Right lobe of liver (tissue), 4 donors: ENCODE measurements at regions not wholly inside any gene's neighbourhood (a gene's known extent, or its start where the extent isn't known, plus 50 kb on each side); places are given as distances from the start of the nearest gene placed in this dataset.

Experiments used
- POLR2A ChIP-seq: fragments of 450-650 bp; IDR thresholded peaks from one replicate; pipeline ENCODE4 v1.6.1; 2017; ENCODE audit warnings: antibody characterized with exemption, mild to moderate bottlenecking
- TF ChIP-seq, protein P1 (sequence below), 4 donors: fragments of 200-600 bp in 3 of 4; fragments of 450-650 bp in 1 of 4; IDR thresholded peaks; one replicate each; pipeline versions ENCODE4 v1.5.1 to v1.8.0; 2016 to 2022; ENCODE audit warnings: antibody characterized with exemption in 4 of 4, mild to moderate bottlenecking in 2 of 4
- donor health status: DM: no; HTN: no; CAD: no.
- donor health status: DM: no; HTN: no; CAD: no.
- donor health status: DM: no; HTN: yes; CAD: no.

DNA sequence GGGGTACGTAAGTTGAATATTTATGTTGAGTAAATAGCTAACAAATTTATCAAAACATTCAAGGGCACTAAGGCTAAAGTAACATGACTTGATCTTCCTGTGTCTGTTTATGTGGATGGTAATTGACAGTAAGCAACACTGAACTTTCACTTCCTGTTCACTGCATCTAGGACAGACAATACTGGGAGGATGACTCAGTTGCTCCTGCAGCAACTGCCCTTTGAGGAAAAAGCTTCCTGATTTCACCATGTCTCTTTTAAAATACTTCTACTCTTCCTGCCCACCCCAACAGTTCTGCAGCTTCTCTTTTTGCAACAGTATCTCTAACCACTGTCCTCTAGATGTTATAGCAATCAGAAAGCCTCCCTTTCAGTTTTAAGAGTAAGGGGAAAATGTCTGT, 76.6 kb upstream of the HGF start:
- TF ChIP-seq, protein P1, sequence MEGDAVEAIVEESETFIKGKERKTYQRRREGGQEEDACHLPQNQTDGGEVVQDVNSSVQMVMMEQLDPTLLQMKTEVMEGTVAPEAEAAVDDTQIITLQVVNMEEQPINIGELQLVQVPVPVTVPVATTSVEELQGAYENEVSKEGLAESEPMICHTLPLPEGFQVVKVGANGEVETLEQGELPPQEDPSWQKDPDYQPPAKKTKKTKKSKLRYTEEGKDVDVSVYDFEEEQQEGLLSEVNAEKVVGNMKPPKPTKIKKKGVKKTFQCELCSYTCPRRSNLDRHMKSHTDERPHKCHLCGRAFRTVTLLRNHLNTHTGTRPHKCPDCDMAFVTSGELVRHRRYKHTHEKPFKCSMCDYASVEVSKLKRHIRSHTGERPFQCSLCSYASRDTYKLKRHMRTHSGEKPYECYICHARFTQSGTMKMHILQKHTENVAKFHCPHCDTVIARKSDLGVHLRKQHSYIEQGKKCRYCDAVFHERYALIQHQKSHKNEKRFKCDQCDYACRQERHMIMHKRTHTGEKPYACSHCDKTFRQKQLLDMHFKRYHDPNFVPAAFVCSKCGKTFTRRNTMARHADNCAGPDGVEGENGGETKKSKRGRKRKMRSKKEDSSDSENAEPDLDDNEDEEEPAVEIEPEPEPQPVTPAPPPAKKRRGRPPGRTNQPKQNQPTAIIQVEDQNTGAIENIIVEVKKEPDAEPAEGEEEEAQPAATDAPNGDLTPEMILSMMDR (IDR thresholded peaks at IDR 0.05), result no peak
- TF ChIP-seq POLR2A, result no peak
